ENCODE measurements at regions not wholly inside any gene's neighbourhood (a gene's known extent, or its start where the extent isn't known, plus 50 kb on each side); places are given as distances from the start of the nearest gene placed in this dataset.

DNA sequence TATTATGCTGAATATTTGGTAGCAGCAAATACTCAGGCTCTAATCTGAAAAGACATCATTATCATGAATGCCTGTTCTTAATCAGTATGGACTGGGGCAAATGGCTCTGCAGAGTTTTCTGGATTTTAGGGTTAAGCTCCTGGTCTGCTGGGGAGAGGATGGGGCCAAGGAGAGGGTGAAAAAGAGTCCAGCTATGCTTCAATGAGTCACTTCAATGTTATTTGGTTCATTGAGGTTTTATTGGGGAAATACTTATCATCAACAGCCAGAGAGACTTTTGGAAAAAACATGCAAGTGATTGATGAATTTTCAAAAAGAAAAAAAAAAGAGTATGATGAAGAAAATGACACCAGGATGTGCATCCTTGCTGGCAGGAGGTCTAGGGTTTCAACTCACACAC lies 278.3 kb downstream of the UQCRFS1 start:
- DNase-seq = no peak

GRCh38 chr19:28933039-28933438 lies 279.9 kb downstream of the UQCRFS1 start:
- DNase-seq = no peak

GRCh38 chr19:28932446-28932845 lies 280.5 kb downstream of the UQCRFS1 start:
- DNase-seq = no peak

- DNase-seq = no peak
These were observed 283.9 kb downstream of the UQCRFS1 start for GRCh38 chr19:28929006-28929405.

DNA sequence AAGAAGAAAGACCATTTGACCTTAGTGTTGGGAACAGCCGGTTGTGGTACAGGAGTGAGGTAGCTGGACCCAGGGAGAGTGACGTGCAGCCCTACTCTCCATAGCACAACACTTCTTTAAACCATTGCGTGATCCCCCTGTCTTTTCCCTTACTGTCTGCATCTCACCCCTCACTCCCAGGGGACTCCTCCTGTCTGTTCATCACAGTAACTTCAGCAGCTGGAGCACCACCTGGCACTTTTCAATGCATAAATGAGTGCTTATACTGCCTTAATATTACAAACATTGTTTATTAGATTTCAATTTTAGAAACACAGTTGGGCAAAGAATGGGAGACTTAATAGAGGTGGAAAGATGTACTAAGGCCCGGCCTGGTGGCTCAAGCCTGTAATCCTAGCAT lies 285.5 kb downstream of the UQCRFS1 start:
- DNase-seq = no peak

- no peak for DNase-seq
These were observed 292.5 kb downstream of the UQCRFS1 start for GRCh38 chr19:28920269-28921066.

GRCh38 chr19:28917621-28918020 lies 295.3 kb downstream of the UQCRFS1 start:
- no peak for DNase-seq

DNA sequence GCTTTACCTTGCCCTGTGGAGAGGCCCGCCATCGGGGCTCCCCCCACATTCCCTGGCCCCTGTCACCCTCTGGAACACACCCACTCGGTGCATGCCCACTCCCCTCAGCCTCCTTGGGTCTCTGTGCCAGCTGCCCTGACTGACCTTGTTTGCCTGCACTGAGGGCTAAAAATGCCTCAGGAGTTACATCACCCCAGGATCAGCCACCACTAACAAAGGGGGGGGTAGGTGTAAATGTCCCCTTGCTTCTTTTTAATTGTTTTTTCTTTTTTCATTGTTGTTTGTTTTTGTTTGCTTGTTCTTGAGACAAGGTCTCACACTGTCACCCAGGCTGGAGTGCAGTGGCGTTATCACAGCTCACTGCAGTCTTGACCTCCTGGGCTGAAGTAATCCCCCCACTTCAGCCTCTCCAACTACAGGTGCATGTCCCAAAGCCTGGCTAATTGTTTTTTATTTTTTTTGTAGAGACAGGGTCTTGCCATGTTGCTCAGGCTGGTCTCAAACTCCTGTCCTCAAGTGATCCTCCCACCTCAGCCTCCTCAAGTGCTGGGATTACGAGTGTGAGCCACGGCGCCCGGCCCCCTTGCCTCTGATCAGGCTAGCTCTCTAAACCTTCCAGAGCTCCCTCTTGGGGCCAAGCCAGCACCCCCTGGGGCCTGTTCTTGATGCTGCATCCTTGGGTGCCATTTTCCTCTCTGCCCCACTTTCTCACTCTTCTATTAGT lies 297.1 kb downstream of the UQCRFS1 start:
- DNase-seq = no peak

GRCh38 chr19:28915202-28915601 lies 297.7 kb downstream of the UQCRFS1 start:
- DNase-seq = no peak

- no peak for DNase-seq
These were observed 298.8 kb downstream of the UQCRFS1 start for GRCh38 chr19:28914173-28914572.

GRCh38 chr19:28913626-28914025 lies 299.3 kb downstream of the UQCRFS1 start:
- no peak for DNase-seq

DNA sequence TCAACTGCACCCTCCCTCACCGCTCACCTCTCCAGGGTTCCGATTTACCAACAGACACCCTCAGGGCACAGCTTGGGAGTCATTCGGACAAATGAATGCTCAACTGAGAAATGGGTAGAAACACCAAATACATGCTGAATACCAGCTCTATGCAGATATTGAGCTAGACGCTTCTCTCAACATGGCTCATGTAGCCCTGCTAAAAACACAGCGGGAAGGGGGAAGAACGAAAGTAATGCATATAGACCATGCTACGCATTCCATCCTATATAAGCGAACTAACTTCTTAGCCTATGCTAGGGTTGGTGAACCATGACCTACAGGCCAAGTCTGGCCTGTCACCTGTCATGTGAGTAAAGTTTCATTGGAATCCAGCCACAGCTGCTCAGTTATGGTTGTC lies 304.0 kb downstream of the UQCRFS1 start:
- DNase-seq = no peak

- no peak for DNase-seq
These were observed 305.4 kb downstream of the UQCRFS1 start for GRCh38 chr19:28907534-28907933.

- DNase-seq = no peak
These were observed 307.0 kb downstream of the UQCRFS1 start for GRCh38 chr19:28905996-28906395.

DNA sequence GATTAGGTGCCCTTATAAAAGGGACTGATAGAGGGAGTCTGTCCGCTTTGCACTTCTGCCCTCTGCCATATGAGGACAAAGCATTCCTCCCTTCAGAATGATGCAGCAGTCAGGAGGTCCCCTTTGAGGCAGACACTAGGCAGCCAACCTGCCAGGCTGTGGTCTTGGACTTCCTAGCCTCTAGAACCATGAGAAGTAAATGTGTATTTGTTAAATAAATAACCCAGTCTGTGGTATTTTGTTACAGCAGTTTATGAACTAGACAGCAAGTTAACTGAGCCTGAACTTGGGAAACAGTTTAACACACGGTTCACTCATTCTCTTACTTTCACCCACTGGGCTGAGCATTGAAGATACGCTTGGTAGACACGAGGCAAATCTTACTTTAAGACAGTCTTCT lies 313.2 kb downstream of the UQCRFS1 start:
- DNase-seq = no peak

DNA sequence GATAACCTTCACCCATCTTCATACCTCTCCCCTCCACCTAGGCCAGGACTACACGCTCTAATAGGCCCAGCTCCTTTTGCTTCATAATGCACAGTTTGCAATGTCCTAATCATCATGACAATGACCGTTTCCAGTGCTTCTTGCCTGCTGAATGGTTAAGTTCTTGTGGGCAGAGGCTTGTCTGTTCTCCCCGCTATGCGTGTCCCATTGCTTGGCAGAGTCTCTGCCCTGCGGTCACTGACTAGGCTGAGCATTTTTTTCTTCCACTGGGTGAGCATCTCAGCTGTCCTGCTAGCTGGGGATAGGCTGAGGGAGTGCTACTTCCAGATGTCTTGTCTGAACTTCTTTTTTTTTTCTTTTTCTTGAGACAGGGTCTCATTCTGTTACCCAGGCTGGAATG lies 314.7 kb downstream of the UQCRFS1 start:
- no peak for DNase-seq

- DNase-seq = no peak
These were observed 322.8 kb downstream of the UQCRFS1 start for GRCh38 chr19:28889941-28890670.

DNA sequence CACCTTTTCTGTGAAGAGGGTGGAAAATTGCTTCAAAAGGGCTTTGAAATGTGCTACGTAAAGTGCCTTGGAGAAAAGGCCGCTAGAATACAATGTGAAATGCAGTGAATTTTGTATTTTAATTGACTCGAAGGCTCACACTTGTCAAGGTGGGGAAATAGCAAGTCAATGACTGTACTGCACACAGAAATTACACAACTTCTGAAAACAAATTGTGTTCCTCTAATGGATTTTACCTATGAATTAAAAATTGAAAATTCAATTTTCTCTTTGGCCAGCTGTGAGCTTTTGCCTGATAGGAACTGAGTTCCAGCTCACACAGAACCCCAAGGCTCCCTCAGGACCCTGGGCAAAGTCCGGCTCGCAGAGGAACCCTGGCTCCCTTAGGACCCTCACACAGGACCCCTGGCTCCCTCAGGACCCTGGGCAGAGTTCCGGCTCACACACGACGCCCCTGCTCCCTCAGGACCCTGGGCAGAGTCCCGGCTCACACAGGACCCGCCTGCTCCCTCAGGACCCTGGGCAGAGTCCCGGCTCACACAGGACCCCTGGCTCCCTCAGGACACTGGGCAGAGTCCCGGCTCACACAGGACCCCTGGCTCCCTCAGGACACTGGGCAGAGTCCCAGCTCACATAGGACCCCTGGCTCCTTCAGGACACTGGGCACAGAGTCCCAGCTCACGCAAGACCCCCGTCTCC lies 324.9 kb downstream of the UQCRFS1 start:
- DNase-seq = no peak

DNA sequence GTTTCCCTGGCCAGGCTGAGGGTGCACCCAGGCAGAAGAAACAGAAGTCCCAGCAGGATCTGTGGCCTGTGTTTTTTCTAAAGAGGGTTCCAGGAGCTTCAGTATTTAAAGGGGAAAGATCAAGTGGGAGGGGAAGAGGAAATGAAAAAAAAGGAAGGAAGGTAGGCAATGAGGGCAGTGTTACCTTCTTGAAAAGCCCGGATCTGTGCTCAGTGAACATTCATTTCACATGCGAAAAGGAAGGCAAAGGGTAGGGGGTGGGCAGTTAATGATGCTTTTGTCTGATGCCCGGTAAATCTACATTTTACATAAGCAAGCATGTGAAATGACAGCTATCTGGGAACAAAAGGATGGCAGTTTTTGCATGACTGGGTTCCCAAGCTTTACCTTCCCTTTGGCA lies 326.2 kb downstream of the UQCRFS1 start:
- no peak for DNase-seq

- DNase-seq = no peak
These were observed 327.0 kb downstream of the UQCRFS1 start for GRCh38 chr19:28885965-28886364.

- DNase-seq = no peak
These were observed 328.0 kb downstream of the UQCRFS1 start for GRCh38 chr19:28884786-28885476.

GRCh38 chr19:28883241-28883693 lies 329.7 kb downstream of the UQCRFS1 start:
- no peak for DNase-seq
